DOHH2 (cell line): ENCODE measurements at regions not wholly inside any gene's neighbourhood (a gene's known extent, or its start where the extent isn't known, plus 50 kb on each side); places are given as distances from the start of the nearest gene placed in this dataset.

ENCODE experiments used
- EZH2phosphoT487 ChIP-seq: fragments of 200-600 bp; sonication (generic); IDR thresholded peaks from 2 replicates; pipeline ENCODE4 v1.6.1; 2017; ENCODE audit warnings: borderline replicate concordance, mild to moderate bottlenecking, antibody characterized with exemption, low read length, moderate library complexity, mixed read lengths
- TF ChIP-seq, protein P1 (sequence below): fragments of 200-600 bp; sonication (generic); IDR thresholded peaks from one replicate; pipeline ENCODE4 v1.5.1; 2014; ENCODE audit warnings: antibody characterized with exemption, mild to moderate bottlenecking, low read depth, low read length; ENCODE audit not compliant: poor library complexity, severe bottlenecking

GRCh38 chr5:107216587-107216986 lies 454.1 kb downstream of the EFNA5 start:
- no peak for TF ChIP-seq EZH2phosphoT487
- TF ChIP-seq, protein P1, sequence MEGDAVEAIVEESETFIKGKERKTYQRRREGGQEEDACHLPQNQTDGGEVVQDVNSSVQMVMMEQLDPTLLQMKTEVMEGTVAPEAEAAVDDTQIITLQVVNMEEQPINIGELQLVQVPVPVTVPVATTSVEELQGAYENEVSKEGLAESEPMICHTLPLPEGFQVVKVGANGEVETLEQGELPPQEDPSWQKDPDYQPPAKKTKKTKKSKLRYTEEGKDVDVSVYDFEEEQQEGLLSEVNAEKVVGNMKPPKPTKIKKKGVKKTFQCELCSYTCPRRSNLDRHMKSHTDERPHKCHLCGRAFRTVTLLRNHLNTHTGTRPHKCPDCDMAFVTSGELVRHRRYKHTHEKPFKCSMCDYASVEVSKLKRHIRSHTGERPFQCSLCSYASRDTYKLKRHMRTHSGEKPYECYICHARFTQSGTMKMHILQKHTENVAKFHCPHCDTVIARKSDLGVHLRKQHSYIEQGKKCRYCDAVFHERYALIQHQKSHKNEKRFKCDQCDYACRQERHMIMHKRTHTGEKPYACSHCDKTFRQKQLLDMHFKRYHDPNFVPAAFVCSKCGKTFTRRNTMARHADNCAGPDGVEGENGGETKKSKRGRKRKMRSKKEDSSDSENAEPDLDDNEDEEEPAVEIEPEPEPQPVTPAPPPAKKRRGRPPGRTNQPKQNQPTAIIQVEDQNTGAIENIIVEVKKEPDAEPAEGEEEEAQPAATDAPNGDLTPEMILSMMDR: no peak
